OCI-LY3 (cell line): ENCODE measurements at regions not wholly inside any gene's neighbourhood (a gene's known extent, or its start where the extent isn't known, plus 50 kb on each side); places are given as distances from the start of the nearest gene placed in this dataset.

Experiments used
- CTCF ChIP-seq: fragments of 200-600, 300-600 bp; sonication (generic); IDR thresholded peaks from 2 replicates; pipeline ENCODE4 v1.5.1; 2014; ENCODE audit warnings: antibody characterized with exemption, low read length, low read depth
- EZH2phosphoT487 ChIP-seq: fragments of 200-600 bp; shearing (Covaris generic); IDR thresholded peaks from 2 replicates; pipeline ENCODE4 v1.6.1; 2018; ENCODE audit warnings: antibody characterized with exemption, mixed run types, low read depth

DNA sequence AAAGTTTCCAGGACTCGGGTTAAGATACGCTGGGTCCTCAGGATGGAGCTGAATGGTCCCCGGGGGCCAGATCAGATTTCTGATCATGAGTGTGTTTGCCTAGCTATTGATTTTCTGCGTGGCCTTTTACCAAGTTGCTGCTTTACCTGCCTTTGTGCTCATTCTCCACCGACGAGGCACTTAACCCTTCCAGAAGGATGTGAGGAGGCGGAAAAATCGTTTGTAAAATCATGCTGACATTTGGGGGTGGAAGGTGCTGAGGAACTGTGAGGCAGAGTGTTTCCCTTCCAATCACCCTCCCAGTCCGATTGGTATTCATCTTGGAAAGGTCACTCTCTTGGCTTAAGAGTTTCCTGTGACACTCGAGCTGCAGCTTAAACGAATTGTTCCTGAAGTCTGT, 337.1 kb upstream of the KAZN start:
- TF ChIP-seq CTCF (no peak), EZH2phosphoT487 (no peak)
